H1 (cell line): ENCODE measurements at regions not wholly inside any gene's neighbourhood (a gene's known extent, or its start where the extent isn't known, plus 50 kb on each side); places are given as distances from the start of the nearest gene placed in this dataset.

Experiments
- CTCF ChIA-PET: fragments of 300-600 bp; sonication (Branson Sonifier 250); formaldehyde crosslinking; loops from one replicate; lab custom pipeline; 2021; ENCODE audit not compliant: partially characterized antibody; lab: Charles Lee
- POLR2A ChIA-PET: fragments of 300-600 bp; sonication (Branson Sonifier 250); formaldehyde crosslinking; loops from one replicate; lab custom pipeline; 2021; ENCODE audit warnings: inconsistent platforms; ENCODE audit not compliant: partially characterized antibody; lab: Charles Lee
- DNase-seq, 2 experiments: peaks; one replicate each; pipeline versions ENCODE4 v3.0.0 to v3.0.0-alpha.2; 2010 to 2022; ENCODE audit warnings: low spot score in 2 of 2, low read depth in 1 of 2, mixed read lengths in 1 of 2
- FAIRE-seq: peaks from 2 replicates; lab custom pipeline; 2011; peaks lifted over from hg19 to GRCh38; lab: Jason Lieb, UNC
- H2AFZ ChIP-seq: 2 replicates; pipeline ENCODE4 v1.8.1; 2012; ENCODE audit warnings: low read length, inconsistent platforms
- H2AK5ac ChIP-seq: 2 replicates; pipeline ENCODE4 v1.6.1; 2013; ENCODE audit warnings: low read depth, low read length
- H2BK120ac ChIP-seq: replicated peaks from 2 replicates; pipeline ENCODE3; 2013; ENCODE audit warnings: low read depth, low read length, inconsistent platforms
- H2BK12ac ChIP-seq: 2 replicates; pipeline ENCODE4 v1.6.1; 2013; ENCODE audit warnings: low read depth, low read length
- H2BK15ac ChIP-seq: 2 replicates; pipeline ENCODE4 v1.6.1; 2013; ENCODE audit warnings: low read length
- H2BK20ac ChIP-seq: 2 replicates; pipeline ENCODE4 v1.6.1; 2013; ENCODE audit warnings: low read length
- H2BK5ac ChIP-seq: 2 replicates; pipeline ENCODE4 v1.6.1; 2013; ENCODE audit warnings: low read depth, low read length
- H3K14ac ChIP-seq: 2 replicates; pipeline ENCODE4 v1.6.1; 2013; ENCODE audit warnings: inconsistent platforms; ENCODE audit not compliant: insufficient read length
- H3K18ac ChIP-seq: 2 replicates; pipeline ENCODE4 v1.6.1; 2013; ENCODE audit warnings: low read length; ENCODE audit errors: extremely low read depth
- H3K23ac ChIP-seq: 2 replicates; pipeline ENCODE4 v1.6.1; 2013; ENCODE audit warnings: inconsistent platforms; ENCODE audit not compliant: insufficient read length
- H3K23me2 ChIP-seq: 2 replicates; pipeline ENCODE4 v1.6.1; 2013; ENCODE audit warnings: low read depth, low read length
- H3K27ac ChIP-seq: 2 replicates; pipeline ENCODE4 v1.6.1; 2011; ENCODE audit warnings: low read depth, low read length, inconsistent platforms
- H3K27me3 ChIP-seq, 4 experiments: replicated peaks in 1 of 4; 1 replicate in 1 of 4; 2 replicates in 3 of 4; pipeline versions ENCODE4 v1.6.1 to v1.8.1; 2011 to 2013; ENCODE audit warnings: low read length in 3 of 4, mild to moderate bottlenecking in 3 of 4, inconsistent platforms in 2 of 4, mixed read lengths in 2 of 4, moderate library complexity in 1 of 4; ENCODE audit not compliant: control insufficient read depth in 3 of 4, insufficient read depth in 3 of 4; ENCODE audit errors: extremely low read depth in 1 of 4
- H3K36me3 ChIP-seq, 4 experiments: 2 replicates each; pipeline versions ENCODE4 v1.6.1 to v1.8.1; 2011 to 2013; ENCODE audit warnings: mild to moderate bottlenecking in 4 of 4, low read length in 3 of 4, moderate library complexity in 2 of 4, control low read depth in 1 of 4, inconsistent platforms in 1 of 4; ENCODE audit not compliant: insufficient read depth in 4 of 4, control insufficient read depth in 2 of 4
- H3K4ac ChIP-seq: replicated peaks from 2 replicates; pipeline ENCODE3; 2013; ENCODE audit warnings: low read length, low read depth, mixed read lengths, inconsistent platforms; ENCODE audit not compliant: insufficient read length
- H3K4me1 ChIP-seq, 4 experiments: replicated peaks in 1 of 4; 1 replicate in 1 of 4; 2 replicates in 3 of 4; pipeline versions ENCODE4 v1.6.1 to v1.8.1; 2011 to 2013; ENCODE audit warnings: low read length in 3 of 4, inconsistent platforms in 2 of 4, mixed read lengths in 1 of 4; ENCODE audit not compliant: insufficient read depth in 4 of 4, control insufficient read depth in 3 of 4
- H3K4me2 ChIP-seq, 2 experiments: 2 replicates each; pipeline versions ENCODE4 v1.6.1 to v1.8.1; 2011 to 2013; ENCODE audit warnings: low read depth in 2 of 2, low read length in 2 of 2, control low read depth in 1 of 2, inconsistent platforms in 1 of 2, mild to moderate bottlenecking in 1 of 2; ENCODE audit not compliant: insufficient read depth in 1 of 2
- H3K4me3 ChIP-seq, 4 experiments: fragments of 200-600, 300-600 bp in 1 of 4; sonication (generic), shearing (Covaris generic), sonication (Bioruptor Twin) in 1 of 4; 2 replicates each; pipeline versions ENCODE4 v1.5.1 to v1.8.1; 2011 to 2016; ENCODE audit warnings: low read length in 4 of 4, low read depth in 3 of 4, control low read depth in 2 of 4, inconsistent platforms in 2 of 4, mild to moderate bottlenecking in 2 of 4, mixed read lengths in 1 of 4, moderate library complexity in 1 of 4; ENCODE audit not compliant: insufficient read depth in 2 of 4; ENCODE audit errors: extremely low read depth in 1 of 4
- H3K56ac ChIP-seq: replicated peaks from 2 replicates; pipeline ENCODE3; 2013; ENCODE audit warnings: low read depth, mild to moderate bottlenecking, mixed read lengths, low read length, inconsistent platforms; ENCODE audit not compliant: insufficient read length
- H3K79me1 ChIP-seq: 2 replicates; pipeline ENCODE4 v1.6.1; 2013; ENCODE audit warnings: low read depth, low read length, control low read depth
- H3K79me2 ChIP-seq, 2 experiments: 2 replicates each; pipeline versions ENCODE4 v1.6.1 to v1.8.1; 2012 to 2013; ENCODE audit warnings: low read length in 2 of 2, mild to moderate bottlenecking in 2 of 2, inconsistent platforms in 1 of 2; ENCODE audit not compliant: insufficient read depth in 2 of 2, control insufficient read depth in 1 of 2
- H3K9ac ChIP-seq, 4 experiments: replicated peaks in 1 of 4; 1 replicate in 1 of 4; 2 replicates in 3 of 4; pipeline versions ENCODE4 v1.6.1 to v1.8.1; 2011 to 2013; ENCODE audit warnings: low read depth in 3 of 4, low read length in 3 of 4, control low read depth in 2 of 4, mild to moderate bottlenecking in 2 of 4, moderate library complexity in 2 of 4, inconsistent platforms in 1 of 4; ENCODE audit errors: extremely low read depth in 1 of 4
- H3K9me3 ChIP-seq, 2 experiments: 2 replicates each; pipeline versions ENCODE4 v1.6.1 to v1.8.1; 2012 to 2013; ENCODE audit warnings: mild to moderate bottlenecking in 2 of 2, moderate library complexity in 2 of 2, control low read depth in 1 of 2, inconsistent platforms in 1 of 2, low read depth in 1 of 2, low read length in 1 of 2, mixed read lengths in 1 of 2; ENCODE audit not compliant: insufficient read depth in 2 of 2
- H4K20me1 ChIP-seq, 2 experiments: replicated peaks in 1 of 2; 2 replicates each; pipeline versions ENCODE3 to v1.8.1; 2011 to 2013; ENCODE audit warnings: inconsistent platforms in 2 of 2, low read length in 2 of 2, mild to moderate bottlenecking in 1 of 2; ENCODE audit not compliant: insufficient read depth in 2 of 2, control insufficient read depth in 1 of 2
- H4K5ac ChIP-seq: 2 replicates; pipeline ENCODE4 v1.6.1; 2013; ENCODE audit warnings: low read length, low read depth, mixed read lengths, inconsistent platforms; ENCODE audit not compliant: insufficient read length
- H4K8ac ChIP-seq: 2 replicates; pipeline ENCODE4 v1.8.0; 2013; ENCODE audit warnings: mild to moderate bottlenecking, moderate library complexity, low read length, inconsistent platforms; ENCODE audit not compliant: insufficient read depth; ENCODE audit errors: extremely low read depth
- H4K91ac ChIP-seq: replicated peaks from 2 replicates; pipeline ENCODE3; 2013; ENCODE audit warnings: low read length, mixed read lengths, inconsistent platforms; ENCODE audit not compliant: insufficient read length
- CEBPB ChIP-seq: IDR thresholded peaks from 2 replicates; pipeline ENCODE4 v1.6.1; 2012; ENCODE audit warnings: low read depth, low read length
- CHD2 ChIP-seq: IDR thresholded peaks from 2 replicates; pipeline ENCODE4 v1.6.1; 2012; ENCODE audit warnings: low read length, improper control_type of control experiment
- CTCF ChIP-seq, 3 experiments: IDR thresholded peaks; 1 replicate in 2 of 3; 2 replicates in 1 of 3; pipeline versions ENCODE4 v1.5.1 to v1.6.1; 2011; ENCODE audit warnings: low read length in 3 of 3, mild to moderate bottlenecking in 3 of 3, inconsistent platforms in 2 of 3, low read depth in 1 of 3, moderate library complexity in 1 of 3; ENCODE audit not compliant: insufficient read depth in 1 of 3; ENCODE audit errors: control extremely low read depth in 1 of 3
- MAX ChIP-seq: IDR thresholded peaks from 2 replicates; pipeline ENCODE4 v1.6.1; 2012; ENCODE audit warnings: inconsistent platforms
- RAD21 ChIP-seq, 2 experiments: IDR thresholded peaks in 1 of 2; conservative IDR thresholded peaks in 1 of 2; 2 replicates each; pipeline ENCODE4 v1.6.1; 2011; ENCODE audit warnings: low read depth in 2 of 2, low read length in 2 of 2, improper control_type of control experiment in 1 of 2, inconsistent platforms in 1 of 2, mild to moderate bottlenecking in 1 of 2, moderate library complexity in 1 of 2
- RFX5 ChIP-seq: IDR thresholded peaks from 2 replicates; pipeline ENCODE4 v1.6.1; 2011; ENCODE audit warnings: low read depth, low read length, improper control_type of control experiment, borderline replicate concordance
- TAF7 ChIP-seq: optimal IDR thresholded peaks from 2 replicates; pipeline ENCODE3; 2011; ENCODE audit warnings: low read depth, mild to moderate bottlenecking, inconsistent platforms, low read length, moderate library complexity, borderline replicate concordance
- TEAD4 ChIP-seq: IDR thresholded peaks from 2 replicates; pipeline ENCODE4 v1.6.1; 2012; ENCODE audit warnings: low read depth, low read length, inconsistent platforms, mixed read lengths
- WGBS, 2 experiments: shearing (Covaris generic) in 1 of 2; methylation state at CpG; one replicate each; pipeline versions ENCODE4 v1.1.6 to v1.1.7; 2013 to 2015; ENCODE audit warnings: low lambda C conversion rate in 2 of 2, mixed read lengths in 2 of 2, inconsistent platforms in 1 of 2, low coverage in 1 of 2, missing lambda C conversion rate in 1 of 2; ENCODE audit not compliant: insufficient replicate concordance in 2 of 2, insufficient coverage in 1 of 2, insufficient read length in 1 of 2; ENCODE audit errors: extremely low coverage in 1 of 2, missing lambda C conversion rate in 1 of 2; 5-methylcytosine and 5-hydroxymethylcytosine counted together

- Histone ChIP-seq H2AFZ (no peak overlapping the region), H3K18ac (no peak overlapping the region), H4K8ac (no peak overlapping the region; the same call in none of the 2 replicates), H3K9ac (no peak overlapping the region), H3K4me1 (peaks cover 0 to 5% (median 1%) of the 10 kb centered on the region in 4 experiments; a peak in 3 of 7 replicates), H4K5ac (no peak overlapping the region), H4K91ac (peak overlapping the region; percentile 10), H3K79me1 (no peaks in the 10 kb centered on the region), H3K27ac (no peak overlapping the region), H3K36me3 (no peaks in the 10 kb centered on the region), H3K79me2 (no peaks in the 10 kb centered on the region), H2BK120ac (no peak overlapping the region), H2BK5ac (peak overlapping the region; percentile 53; the same call in 1 of the 2 replicates), H3K9me3 (no peaks in the 10 kb centered on the region), H3K14ac (no peak overlapping the region), H2BK15ac (no peak overlapping the region), H4K20me1 (no peaks in the 10 kb centered on the region), H3K23ac (no peak overlapping the region), H3K56ac (no peak overlapping the region), H2AK5ac (0 out of 2 replicates have a peak overlapping the region, but pooled peaks have one; percentile 19), H3K27me3 (no peaks in the 10 kb centered on the region), H3K4ac (no peak overlapping the region), H2BK12ac (peak overlapping the region; percentile 65; the same call in 1 of the 2 replicates), H3K4me3 (no peak overlapping the region), H3K4me2 (no peak overlapping the region), H2BK20ac (peak overlapping the region; percentile 88; the same call in 1 of the 2 replicates), H3K23me2 (no peaks in the 10 kb centered on the region)
- 30% methylated on average over 5 of the region's 5 CpGs; no CpG with 5 or more reads in 1 of the 2 experiments for WGBS, 2 experiments
- ChIA-PET POLR2A (interaction anchor here (0.6 to 3.6 kb wide), 8 partner anchors 24 to 182 kb away, joined by 3 to 17 read pairs (median 4); partner anchors contain the start of gene VEGFA), CTCF (interaction anchor here (0.7 to 13.3 kb wide), 70 partner anchors 13 to 343 kb away, joined by 3 to 142 read pairs (median 6); partner anchors contain the start of genes GTPBP2 and VEGFA)
- FAIRE-seq = no peak
- DNase-seq = peak; percentile 56 to 85
- TF ChIP-seq CHD2 (no peak), CEBPB (no peak), TAF7 (no peak), TEAD4 (no peak), RAD21 (IDR thresholded peaks at IDR 0.05 in 1 of 2, conservative IDR thresholded peaks at IDR 0.05 in 1 of 2; ENCODE audit: low read depth in 2 of 2, low read length in 2 of 2) (peak; percentile 98), RFX5 (no peak), MAX (peak; percentile 43; the same call in 1 of the 2 replicates), CTCF (IDR thresholded peaks at IDR 0.05; ENCODE audit: control extremely low read depth in 1 of 3, insufficient read depth in 1 of 3, low read depth in 1 of 3, low read length in 3 of 3) (peak; percentile 96 to 98 (median 98))
These were observed 176.0 kb downstream of the MRPL14 start for GRCh38 chr6:43951063-43951755.
